NAMALWA (cell line): ENCODE measurements at regions not wholly inside any gene's neighbourhood (a gene's known extent, or its start where the extent isn't known, plus 50 kb on each side); places are given as distances from the start of the nearest gene placed in this dataset.
A peak's percentile ranks its signal among the peaks of the same experiment; 100 is the strongest.
"Not testable (repeated sequence)": the region's sequence is repeated elsewhere in the genome, so short reads cannot be mapped to it uniquely, and the experiment has no call there.

Experiments
- DNase-seq: peaks from one replicate; pipeline ENCODE4 v3.0.0-alpha.2; 2015; ENCODE audit warnings: low spot score

DNA sequence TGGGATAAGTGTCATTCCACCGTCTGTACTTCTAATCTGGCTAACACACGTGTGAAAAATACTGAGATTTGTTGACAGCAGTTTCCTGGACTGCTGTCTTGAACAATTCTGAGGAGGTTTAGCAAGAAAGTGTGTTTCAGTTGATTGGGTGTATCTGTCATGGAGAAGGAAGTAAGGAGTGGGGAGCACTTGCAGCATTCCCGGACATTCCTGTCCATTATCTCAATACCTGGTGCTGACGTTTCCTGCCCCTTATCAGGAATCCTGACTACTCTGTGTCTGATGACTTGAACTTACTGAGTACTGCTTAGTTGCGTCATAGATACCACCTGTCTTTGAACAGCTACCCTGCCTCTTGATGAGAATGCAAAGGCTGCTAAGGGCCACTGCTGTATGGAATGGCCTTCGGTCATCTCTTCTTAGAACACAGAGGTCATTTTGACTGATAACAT lies 72.0 kb upstream of the VKORC1L1 start:
- no peak for DNase-seq

DNA sequence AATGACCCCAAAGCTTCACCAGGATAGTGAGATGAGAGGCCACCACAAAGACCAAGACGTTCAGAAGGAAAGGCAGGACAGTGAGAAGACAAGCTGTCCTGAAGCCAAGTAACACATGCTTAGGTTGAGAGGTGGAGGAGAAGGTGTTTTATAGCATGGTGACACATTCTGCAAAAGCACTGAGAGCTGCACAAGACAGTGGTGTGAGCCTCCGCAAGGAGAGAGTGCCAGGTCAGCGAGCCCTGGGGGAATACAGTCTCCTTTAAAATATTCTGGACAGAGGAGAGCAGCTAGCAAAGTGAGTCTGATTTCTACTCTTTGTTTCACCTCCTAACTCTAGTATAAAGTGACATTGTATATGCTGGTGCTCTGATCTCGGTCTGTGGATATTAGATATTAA lies 68.0 kb upstream of the VKORC1L1 start:
- DNase-seq: no peak

DNA sequence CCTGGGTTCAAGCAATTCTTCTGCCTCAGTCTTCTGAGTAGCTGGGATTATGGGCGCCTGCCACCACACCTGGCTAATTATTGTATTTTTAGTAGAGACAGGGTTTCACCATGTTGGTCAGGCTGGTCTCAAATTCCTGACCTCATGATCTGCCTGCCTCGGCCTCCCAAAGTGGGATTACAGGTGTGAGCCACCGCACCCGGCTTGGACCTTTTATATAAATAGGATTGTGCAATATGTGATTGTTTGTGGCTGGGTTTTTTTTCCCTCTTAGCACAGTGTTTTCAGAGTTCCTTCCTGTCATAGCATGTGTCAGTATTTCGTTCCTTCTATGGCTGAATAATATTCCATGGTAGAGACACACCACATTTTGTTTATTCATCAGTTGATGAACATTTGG lies 65.8 kb upstream of the VKORC1L1 start:
- DNase-seq: not testable (repeated sequence)

DNA sequence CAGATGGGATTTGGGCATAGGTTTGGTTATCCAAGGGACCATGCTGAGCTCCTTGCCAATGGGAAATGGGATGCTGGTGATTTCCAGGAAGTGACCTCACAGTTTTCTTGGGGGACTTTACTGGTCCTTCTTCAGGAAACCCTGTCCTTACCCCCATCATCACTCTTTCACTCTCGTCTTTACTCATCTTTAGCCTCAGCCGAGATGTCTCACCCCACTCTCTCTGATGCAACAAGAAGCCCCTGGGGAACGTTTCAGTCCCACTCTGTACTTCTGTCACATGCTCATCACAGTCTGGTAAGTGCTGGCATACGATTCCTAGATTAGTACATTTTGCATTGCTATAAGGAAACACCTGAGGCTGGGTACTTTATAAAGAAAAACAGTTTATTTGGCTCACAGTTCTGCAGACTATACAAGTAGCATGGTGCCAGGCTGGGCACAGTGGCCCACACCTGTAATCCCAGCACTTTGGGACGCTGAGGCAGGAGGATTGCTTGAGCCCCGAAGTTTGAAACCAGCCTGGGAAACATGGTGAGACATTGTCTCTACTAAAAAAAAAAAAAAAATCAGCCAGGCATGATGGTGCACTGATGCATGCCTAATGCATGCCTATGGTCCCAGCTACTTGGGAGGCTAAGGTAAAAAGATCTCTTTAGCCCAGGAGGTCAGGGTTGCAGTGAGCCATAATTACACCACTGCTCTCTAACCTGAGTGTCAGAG lies 63.5 kb upstream of the VKORC1L1 start:
- peak; percentile 78 for DNase-seq

DNA sequence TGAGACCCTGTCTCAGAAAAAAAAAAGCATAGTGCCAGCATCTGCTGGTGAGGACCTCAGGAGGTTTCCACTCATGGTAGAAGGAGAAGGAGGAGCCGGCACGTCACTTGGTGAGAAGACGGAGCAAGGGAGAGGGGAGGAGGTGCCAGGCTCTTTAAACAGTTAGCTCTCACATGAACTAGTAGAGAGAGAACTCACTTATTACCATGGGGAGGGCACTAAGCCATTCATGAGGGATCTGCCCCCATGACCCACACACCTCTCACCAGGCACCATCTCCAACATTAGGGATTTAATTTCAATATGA lies 62.9 kb upstream of the VKORC1L1 start:
- no peak for DNase-seq

DNA sequence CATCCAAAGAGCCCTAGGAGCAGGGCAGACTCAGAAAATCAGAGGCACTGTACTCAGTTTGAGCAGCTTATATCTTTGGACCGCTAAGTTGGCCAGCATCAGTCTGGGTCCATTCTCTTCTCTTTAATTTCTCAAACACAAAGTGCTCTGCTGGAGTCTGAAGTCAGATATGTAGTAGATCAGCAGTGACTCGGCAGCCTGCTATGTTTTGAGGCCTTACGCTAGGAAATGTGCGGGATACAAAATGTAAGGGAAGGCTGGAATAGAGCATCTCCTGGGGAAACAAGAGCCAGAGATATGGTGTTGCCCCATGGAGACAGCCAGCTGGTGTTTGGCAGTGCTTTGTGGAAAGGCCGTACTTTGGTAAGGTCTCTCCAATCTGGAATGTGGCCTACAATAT lies 60.6 kb upstream of the VKORC1L1 start:
- DNase-seq: no peak

DNA sequence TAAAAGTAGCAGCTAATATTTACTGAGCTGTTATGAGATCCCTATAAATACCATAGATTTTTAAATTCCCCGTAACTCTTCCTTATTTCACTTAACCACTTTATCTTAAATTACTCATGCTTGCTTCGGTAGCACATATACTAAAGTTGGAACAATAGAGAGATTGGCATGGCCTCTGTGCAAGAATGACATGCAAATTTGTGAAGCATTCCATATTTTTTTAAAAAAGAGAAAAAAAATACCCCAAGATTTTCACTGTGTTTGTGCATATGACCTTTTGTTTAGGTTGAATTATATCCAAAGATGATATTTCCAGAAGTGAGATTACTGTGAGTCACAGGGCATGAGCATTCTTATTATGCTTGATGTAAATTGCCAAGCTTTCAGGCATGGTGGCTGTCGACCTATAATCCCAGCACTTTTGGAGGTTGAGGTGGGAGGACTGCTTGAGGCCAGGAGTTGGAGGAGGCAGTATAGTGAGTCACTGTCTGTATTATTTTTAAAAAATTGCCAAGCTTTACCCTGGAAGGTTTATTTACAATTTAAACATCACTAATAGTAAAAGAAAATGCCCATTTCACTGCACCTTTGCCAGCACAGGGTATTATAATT lies 58.2 kb upstream of the VKORC1L1 start:
- not testable (repeated sequence) for DNase-seq

DNA sequence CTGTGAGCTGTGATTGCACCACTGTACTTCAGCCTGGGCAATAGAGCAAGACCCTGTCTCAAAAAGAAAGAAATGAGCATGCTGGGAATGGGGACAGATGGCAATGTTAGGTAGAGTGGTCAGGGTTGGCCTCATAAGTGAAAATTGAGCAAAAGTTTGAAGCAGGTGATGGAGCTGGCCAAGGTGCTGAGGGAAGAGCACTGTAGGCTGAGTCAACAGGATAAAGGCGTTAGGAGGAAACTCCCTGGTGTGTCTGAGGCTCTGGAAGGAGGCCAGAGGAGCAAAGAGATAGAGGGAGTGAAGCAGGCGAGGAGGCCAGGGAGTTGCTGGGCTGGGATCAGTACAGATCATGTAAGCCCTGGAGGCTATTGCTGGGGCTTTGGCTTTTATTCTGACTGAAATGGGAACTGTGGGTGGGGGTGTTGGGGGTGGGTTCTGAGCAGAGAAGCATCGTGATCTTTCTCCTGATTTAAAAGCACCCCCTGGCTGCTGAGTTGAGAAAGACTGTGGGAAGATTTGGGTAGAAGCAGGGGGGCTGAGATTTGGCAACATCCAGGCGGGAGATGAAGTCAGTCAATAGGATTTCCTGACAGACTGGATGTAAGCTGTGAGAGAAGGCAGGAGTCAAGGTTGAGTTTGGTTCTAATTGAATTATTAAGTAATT lies 52.5 kb upstream of the VKORC1L1 start:
- DNase-seq: no peak
